ENCODE measurements at regions not wholly inside any gene's neighbourhood (a gene's known extent, or its start where the extent isn't known, plus 50 kb on each side); places are given as distances from the start of the nearest gene placed in this dataset.

- H3K36me3 ChIP-seq (replicated peaks in 1 of 2; ENCODE audit: control insufficient read depth in 1 of 2, insufficient read depth in 2 of 2, low read length in 1 of 2): no peaks in the 10 kb centered on the region
- DNase-seq: no peak
- no peak overlapping the region for H2AFZ ChIP-seq (ENCODE audit: low read depth)
- H3K79me2 ChIP-seq (ENCODE audit: insufficient read depth): no peaks in the 10 kb centered on the region
- H3K27ac ChIP-seq (ENCODE audit: low read depth in 2 of 2, low read length in 1 of 2): no peak overlapping the region
- no peaks in the 10 kb centered on the region for H3K27me3 ChIP-seq (ENCODE audit: insufficient read depth)
- H3K4me1 ChIP-seq (ENCODE audit: control insufficient read depth in 1 of 2, insufficient read depth in 2 of 2, low read depth in 1 of 2, low read length in 1 of 2): no peaks in the 10 kb centered on the region
- H3K4me2 ChIP-seq: no peak overlapping the region
- TF ChIP-seq REST (IDR thresholded peaks at IDR 0.05; ENCODE audit: low read depth, low read length) (no peak), CHD2 (IDR thresholded peaks at IDR 0.05; ENCODE audit: low read length, partially characterized antibody) (no peak), TEAD4 (IDR thresholded peaks at IDR 0.05; ENCODE audit: borderline replicate concordance, insufficient read depth) (no peak), NRF1 (IDR thresholded peaks at IDR 0.05; ENCODE audit: low read depth, low read length) (no peak), MEF2A (IDR thresholded peaks at IDR 0.05; ENCODE audit: borderline replicate concordance, low read depth) (no peak)
- TF ChIP-seq, protein P1, sequence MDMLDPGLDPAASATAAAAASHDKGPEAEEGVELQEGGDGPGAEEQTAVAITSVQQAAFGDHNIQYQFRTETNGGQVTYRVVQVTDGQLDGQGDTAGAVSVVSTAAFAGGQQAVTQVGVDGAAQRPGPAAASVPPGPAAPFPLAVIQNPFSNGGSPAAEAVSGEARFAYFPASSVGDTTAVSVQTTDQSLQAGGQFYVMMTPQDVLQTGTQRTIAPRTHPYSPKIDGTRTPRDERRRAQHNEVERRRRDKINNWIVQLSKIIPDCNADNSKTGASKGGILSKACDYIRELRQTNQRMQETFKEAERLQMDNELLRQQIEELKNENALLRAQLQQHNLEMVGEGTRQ (IDR thresholded peaks at IDR 0.05; ENCODE audit: borderline replicate concordance, low read depth, low read length): no peak
- H3K4me3 ChIP-seq (ENCODE audit: low read depth in 2 of 2, low read length in 1 of 2): no peak overlapping the region
- CTCF ChIA-PET: no interaction called here
- no peaks in the 10 kb centered on the region for H3K9me3 ChIP-seq
- no peaks in the 10 kb centered on the region for H3F3A ChIP-seq (replicated peaks; ENCODE audit: insufficient read depth)
- WGBS (ENCODE audit: low lambda C conversion rate): 0% methylated on average over 3 of the region's 3 CpGs
- H3K9me2 ChIP-seq: no peaks in the 10 kb centered on the region
- no peak overlapping the region for H3K9ac ChIP-seq
- H4K20me1 ChIP-seq (ENCODE audit: insufficient read depth): no peaks in the 10 kb centered on the region
- POLR2A ChIA-PET: no interaction called here
Measured at GRCh38 chr3:88671573-88671972, 435.8 kb upstream of the EPHA3 start.

- no peak for TF ChIP-seq SIN3A (IDR thresholded peaks at IDR 0.05; ENCODE audit: borderline replicate concordance, low read depth, low read length)
- TF ChIP-seq REST (IDR thresholded peaks at IDR 0.05; ENCODE audit: low read depth, low read length): no peak
- TF ChIP-seq RXRA (IDR thresholded peaks at IDR 0.05; ENCODE audit: borderline replicate concordance, low read depth): no peak
- no peak for TF ChIP-seq GATA2 (CRISPR knock-in tag; IDR thresholded peaks at IDR 0.05)
- no peak for TF ChIP-seq MEF2A (IDR thresholded peaks at IDR 0.05; ENCODE audit: borderline replicate concordance, low read depth)
- TF ChIP-seq FOXM1 (IDR thresholded peaks at IDR 0.05; ENCODE audit: low read depth): no peak
- TF ChIP-seq JUND (IDR thresholded peaks at IDR 0.05): no peak
- no peak for TF ChIP-seq TEAD4 (IDR thresholded peaks at IDR 0.05; ENCODE audit: borderline replicate concordance, insufficient read depth)
- no peak for TF ChIP-seq IRF3 (IDR thresholded peaks at IDR 0.05; ENCODE audit: low read depth, low read length)
- no peak for TF ChIP-seq NFIC (IDR thresholded peaks at IDR 0.05; ENCODE audit: borderline replicate concordance)
- no peak for TF ChIP-seq RAD21 (IDR thresholded peaks at IDR 0.05; ENCODE audit: low read length)
- TF ChIP-seq CHD2 (IDR thresholded peaks at IDR 0.05; ENCODE audit: low read length, partially characterized antibody): no peak
- no peak for TF ChIP-seq TAF1 (IDR thresholded peaks at IDR 0.05; ENCODE audit: borderline replicate concordance, low read depth, low read length)
- Histone ChIP-seq H3K4me2 (no peak overlapping the region), H3K36me3 (replicated peaks in 1 of 2; ENCODE audit: control insufficient read depth in 1 of 2, insufficient read depth in 2 of 2, low read length in 1 of 2) (no peaks in the 10 kb centered on the region), H3K27ac (ENCODE audit: low read depth in 2 of 2, low read length in 1 of 2) (no peak overlapping the region), H2AFZ (ENCODE audit: low read depth) (no peak overlapping the region), H3K4me1 (ENCODE audit: control insufficient read depth in 1 of 2, insufficient read depth in 2 of 2, low read depth in 1 of 2, low read length in 1 of 2) (no peaks in the 10 kb centered on the region), H3K79me2 (ENCODE audit: insufficient read depth) (no peaks in the 10 kb centered on the region), H3K9ac (no peak overlapping the region), H3K9me2 (no peaks in the 10 kb centered on the region), H3F3A (replicated peaks; ENCODE audit: insufficient read depth) (no peaks in the 10 kb centered on the region), H3K4me3 (ENCODE audit: low read depth in 2 of 2, low read length in 1 of 2) (no peak overlapping the region), H3K27me3 (ENCODE audit: insufficient read depth) (no peaks in the 10 kb centered on the region), H4K20me1 (ENCODE audit: insufficient read depth) (no peaks in the 10 kb centered on the region), H3K9me3 (no peaks in the 10 kb centered on the region)
- WGBS (ENCODE audit: low lambda C conversion rate): 0% methylated on average over 1 of the region's 1 CpG
- ChIA-PET POLR2A (no interaction called here), CTCF (no interaction called here)
- no peak for DNase-seq
Measured at GRCh38 chr3:88677298-88677697, 430.1 kb upstream of the EPHA3 start.
